ENCODE measurements at regions not wholly inside any gene's neighbourhood (a gene's known extent, or its start where the extent isn't known, plus 50 kb on each side); places are given as distances from the start of the nearest gene placed in this dataset.

DNA sequence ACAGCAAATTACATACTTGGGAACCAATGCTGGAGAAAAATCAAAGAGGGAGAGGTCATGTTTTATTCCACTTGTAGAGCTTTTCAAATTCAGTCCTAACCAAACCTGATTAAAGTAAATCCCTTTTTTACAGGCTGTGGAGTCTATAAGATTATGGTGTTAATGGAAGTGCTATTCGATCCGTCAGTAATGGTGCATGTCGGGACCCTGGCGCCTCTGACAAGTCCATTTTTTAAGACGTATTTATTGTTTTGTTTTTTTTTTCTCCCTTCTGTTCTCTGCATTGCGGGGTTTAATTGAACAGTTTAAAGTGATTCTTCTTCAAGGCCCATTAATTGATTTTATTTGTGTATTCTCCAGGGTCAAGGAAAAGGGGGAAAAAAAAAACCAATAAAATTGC, 725.9 kb downstream of the TUSC7 start:
- TF ChIP-seq, protein P1, sequence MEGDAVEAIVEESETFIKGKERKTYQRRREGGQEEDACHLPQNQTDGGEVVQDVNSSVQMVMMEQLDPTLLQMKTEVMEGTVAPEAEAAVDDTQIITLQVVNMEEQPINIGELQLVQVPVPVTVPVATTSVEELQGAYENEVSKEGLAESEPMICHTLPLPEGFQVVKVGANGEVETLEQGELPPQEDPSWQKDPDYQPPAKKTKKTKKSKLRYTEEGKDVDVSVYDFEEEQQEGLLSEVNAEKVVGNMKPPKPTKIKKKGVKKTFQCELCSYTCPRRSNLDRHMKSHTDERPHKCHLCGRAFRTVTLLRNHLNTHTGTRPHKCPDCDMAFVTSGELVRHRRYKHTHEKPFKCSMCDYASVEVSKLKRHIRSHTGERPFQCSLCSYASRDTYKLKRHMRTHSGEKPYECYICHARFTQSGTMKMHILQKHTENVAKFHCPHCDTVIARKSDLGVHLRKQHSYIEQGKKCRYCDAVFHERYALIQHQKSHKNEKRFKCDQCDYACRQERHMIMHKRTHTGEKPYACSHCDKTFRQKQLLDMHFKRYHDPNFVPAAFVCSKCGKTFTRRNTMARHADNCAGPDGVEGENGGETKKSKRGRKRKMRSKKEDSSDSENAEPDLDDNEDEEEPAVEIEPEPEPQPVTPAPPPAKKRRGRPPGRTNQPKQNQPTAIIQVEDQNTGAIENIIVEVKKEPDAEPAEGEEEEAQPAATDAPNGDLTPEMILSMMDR (IDR thresholded peaks at IDR 0.05): no peak
- TF ChIP-seq POLR2A (IDR thresholded peaks at IDR 0.05): no peak

All from prostate gland (tissue), 2 donors.